B cell (primary cell): ENCODE measurements at regions not wholly inside any gene's neighbourhood (a gene's known extent, or its start where the extent isn't known, plus 50 kb on each side); places are given as distances from the start of the nearest gene placed in this dataset.
A peak's percentile ranks its signal among the peaks of the same experiment; 100 is the strongest.

Experiments
- EZH2 ChIP-seq: IDR thresholded peaks from 2 replicates; pipeline ENCODE4 v1.6.1; 2012; ENCODE audit warnings: borderline replicate concordance, low read depth, mild to moderate bottlenecking, moderate library complexity, low read length; ENCODE audit not compliant: insufficient read depth, poor library complexity, severe bottlenecking
- TF ChIP-seq, protein P1 (sequence below): fragments of 200-600 bp; IDR thresholded peaks from one replicate; pipeline ENCODE4 v1.8.0; 2022; ENCODE audit warnings: antibody characterized with exemption, mild to moderate bottlenecking

GRCh38 chr6:160930547-160931377 is 60.8 kb upstream of the MAP3K4 start:
- no peak for TF ChIP-seq EZH2
- TF ChIP-seq, protein P1, sequence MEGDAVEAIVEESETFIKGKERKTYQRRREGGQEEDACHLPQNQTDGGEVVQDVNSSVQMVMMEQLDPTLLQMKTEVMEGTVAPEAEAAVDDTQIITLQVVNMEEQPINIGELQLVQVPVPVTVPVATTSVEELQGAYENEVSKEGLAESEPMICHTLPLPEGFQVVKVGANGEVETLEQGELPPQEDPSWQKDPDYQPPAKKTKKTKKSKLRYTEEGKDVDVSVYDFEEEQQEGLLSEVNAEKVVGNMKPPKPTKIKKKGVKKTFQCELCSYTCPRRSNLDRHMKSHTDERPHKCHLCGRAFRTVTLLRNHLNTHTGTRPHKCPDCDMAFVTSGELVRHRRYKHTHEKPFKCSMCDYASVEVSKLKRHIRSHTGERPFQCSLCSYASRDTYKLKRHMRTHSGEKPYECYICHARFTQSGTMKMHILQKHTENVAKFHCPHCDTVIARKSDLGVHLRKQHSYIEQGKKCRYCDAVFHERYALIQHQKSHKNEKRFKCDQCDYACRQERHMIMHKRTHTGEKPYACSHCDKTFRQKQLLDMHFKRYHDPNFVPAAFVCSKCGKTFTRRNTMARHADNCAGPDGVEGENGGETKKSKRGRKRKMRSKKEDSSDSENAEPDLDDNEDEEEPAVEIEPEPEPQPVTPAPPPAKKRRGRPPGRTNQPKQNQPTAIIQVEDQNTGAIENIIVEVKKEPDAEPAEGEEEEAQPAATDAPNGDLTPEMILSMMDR, result peak; percentile 75
